ENCODE measurements at regions not wholly inside any gene's neighbourhood (a gene's known extent, or its start where the extent isn't known, plus 50 kb on each side); places are given as distances from the start of the nearest gene placed in this dataset.

GRCh38 chr2:129882476-129882875 lies 97.0 kb upstream of the RAB6C start:
- no peak for DNase-seq

DNA sequence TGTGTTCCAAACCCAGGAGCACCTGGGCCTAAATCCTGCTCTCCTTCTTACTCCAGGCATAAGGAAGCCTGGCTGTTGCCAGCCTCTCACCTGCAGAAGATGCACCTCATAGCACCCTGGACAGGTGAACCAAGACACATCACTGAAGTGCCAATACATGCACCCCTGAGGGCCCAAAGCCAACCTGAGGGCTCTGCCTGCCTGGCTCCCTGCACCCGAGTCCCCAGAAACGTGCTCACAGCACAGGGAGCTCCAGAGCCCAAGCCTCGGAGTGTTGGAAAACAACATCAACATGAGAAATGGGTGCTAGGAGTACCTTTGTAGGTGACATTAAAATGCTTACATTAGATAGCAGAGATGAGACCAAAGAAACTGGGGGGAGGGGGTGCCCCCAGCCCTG lies 96.3 kb upstream of the RAB6C start:
- DNase-seq, result no peak

DNA sequence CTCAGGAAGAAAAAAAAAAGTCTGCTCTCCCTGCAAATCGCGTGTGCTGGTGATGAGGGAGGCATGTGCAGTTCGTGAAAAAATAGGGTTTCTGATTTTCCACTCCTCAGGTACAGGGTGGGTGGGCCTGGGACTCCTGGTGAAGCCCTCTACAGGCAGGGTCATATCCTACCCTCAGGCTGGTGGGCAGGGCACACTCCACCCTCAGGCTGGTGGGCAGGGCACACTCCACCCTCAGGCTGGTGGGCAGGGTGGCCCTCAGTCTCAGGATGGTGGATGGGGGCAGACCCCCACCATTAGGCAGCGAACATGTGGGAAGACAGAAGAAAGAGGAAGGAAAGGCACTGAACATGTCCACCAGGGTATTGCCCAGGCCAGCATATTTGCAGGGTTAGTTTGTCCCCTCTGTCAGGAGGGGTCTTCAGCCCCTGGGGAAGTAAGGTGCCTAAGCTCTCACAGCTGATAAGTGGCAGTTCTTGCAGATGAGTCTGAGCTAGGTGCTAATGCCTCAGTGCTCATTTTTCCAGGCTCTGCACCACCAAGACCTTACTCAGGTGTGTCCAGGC lies 95.2 kb upstream of the RAB6C start:
- no peak for DNase-seq

DNA sequence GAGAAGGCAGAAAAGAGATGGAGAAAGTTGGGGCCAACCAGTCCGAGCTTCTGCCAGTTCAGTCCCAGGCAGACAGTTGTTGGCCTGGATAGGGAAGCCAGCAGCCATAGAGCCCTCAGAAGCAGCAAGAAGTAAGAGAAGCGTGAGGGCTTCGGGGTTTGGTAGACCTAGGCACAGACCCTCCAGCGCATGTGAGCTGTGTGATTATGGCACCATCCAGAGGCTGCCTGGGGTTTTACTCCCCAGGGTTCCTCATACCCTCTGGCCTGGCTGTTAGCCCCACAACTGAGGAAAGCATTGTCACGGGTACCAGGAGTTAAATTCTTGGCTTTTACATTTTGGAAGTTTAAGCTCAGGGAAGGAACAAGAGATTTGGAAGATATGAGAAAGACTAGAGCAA lies 93.7 kb upstream of the RAB6C start:
- DNase-seq, result no peak

- DNase-seq, result no peak
Observed at GRCh38 chr2:129887688-129888266, 91.7 kb upstream of the RAB6C start.

DNA sequence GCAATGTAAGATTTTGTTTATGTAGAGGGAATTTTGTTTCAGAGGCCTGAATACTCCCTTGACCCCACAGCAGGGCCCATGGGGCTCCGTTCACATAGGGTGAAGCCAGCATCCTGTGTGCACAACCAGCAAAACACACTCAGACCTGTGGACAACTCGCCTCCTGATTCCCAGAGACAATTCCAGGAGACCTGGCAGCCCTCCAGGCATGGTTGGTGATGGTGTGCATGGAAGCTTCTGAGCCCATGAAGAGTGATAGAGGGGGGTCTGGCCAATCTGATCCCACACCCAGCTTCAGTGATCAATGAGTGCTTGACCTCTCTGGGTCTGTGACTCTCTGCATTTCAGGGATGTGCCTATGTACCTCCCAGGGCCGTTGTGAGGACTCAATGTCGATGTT lies 91.0 kb upstream of the RAB6C start:
- no peak for DNase-seq

- no peak for DNase-seq
Observed at GRCh38 chr2:129888896-129889295, 90.6 kb upstream of the RAB6C start.

DNA sequence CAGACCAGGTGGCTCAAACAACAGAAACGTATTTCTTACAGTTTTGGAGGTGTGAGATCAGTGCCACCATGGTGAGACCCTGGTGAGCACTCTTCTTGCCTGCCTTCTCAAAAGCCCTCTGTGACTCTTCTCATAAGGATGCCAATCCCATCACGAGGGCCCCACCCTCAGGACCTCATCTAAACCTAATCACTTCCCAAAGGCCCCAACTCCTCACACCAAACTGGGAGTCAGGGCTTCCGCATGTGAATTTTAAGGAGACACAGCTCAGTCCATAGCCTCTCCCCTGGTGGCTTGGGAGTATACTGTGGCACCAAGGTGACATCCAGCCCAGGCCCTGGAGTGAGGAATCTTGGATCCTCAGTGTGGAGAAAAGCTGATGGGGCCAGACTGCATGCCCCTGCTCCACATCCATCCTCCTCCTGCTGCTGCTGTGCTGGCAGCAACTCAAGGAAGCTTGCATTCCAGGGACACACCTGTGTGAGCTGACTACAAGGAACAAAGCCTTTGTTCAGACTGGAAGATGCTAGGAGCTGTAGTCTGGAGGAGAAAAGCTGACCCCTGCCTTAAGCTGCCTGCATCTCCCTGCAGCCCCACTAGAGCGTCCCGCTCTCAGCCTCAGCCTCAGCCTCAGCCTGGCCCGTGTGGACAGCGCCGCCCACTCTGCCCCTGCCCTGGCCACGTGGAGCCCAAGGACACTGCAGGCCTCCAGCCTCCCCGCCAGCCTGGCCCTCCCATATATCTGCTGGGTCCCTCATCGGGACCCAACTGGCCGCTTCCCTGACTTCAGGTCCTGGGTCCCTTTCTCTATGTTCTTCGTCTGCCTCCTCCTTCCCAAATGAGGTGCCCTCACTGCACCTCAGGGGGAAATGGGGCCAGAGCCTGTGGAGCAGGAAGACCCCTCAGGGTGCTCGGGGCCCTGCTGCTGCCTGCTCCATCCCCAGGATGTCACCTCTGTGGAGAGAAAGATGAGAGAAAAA lies 87.8 kb upstream of the RAB6C start:
- DNase-seq, result no peak

- DNase-seq, result no peak
Observed at GRCh38 chr2:129892360-129892759, 87.1 kb upstream of the RAB6C start.

DNA sequence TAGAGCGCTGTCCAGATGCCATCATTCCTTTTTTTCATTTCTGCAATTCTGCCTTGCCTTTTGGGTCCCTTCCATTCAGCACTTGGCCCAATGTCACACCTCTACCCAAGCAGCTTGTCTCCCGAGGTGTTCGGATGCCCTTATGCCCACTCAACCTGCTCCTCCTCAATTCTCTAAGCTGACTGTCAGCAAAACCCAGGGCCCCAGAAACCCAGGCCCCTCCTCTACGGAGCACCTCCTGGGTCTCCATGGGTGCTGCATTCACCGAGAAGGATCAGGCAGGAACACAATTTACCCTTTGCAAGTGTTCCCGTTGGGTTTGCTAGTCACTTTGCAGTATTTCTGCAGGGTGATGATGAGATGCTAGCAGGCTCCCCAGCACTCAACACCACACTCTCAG lies 86.7 kb upstream of the RAB6C start:
- DNase-seq, result no peak

DNA sequence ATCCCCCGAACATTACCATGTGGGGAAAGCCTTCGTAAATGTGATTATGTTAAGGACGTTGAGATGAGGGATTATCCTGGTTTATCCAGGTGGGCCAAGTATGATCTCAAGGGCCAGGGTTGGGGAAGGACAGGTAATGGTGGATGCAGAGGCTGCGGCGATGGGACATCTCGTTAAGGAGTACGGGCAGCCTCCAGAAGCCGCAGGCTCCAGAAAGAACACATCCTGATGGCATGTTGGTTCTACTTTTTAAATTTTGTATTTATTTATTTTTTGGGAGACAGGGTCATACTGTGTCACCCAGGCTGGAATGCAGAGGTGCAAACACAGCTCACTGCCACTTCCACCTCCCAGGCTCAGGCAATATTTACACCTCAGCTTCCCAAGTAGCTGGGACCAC lies 86.2 kb upstream of the RAB6C start:
- DNase-seq, result no peak

- DNase-seq, result no peak
Observed at GRCh38 chr2:129894616-129895015, 84.8 kb upstream of the RAB6C start.

- no peak for DNase-seq
Observed at GRCh38 chr2:129895061-129895460, 84.4 kb upstream of the RAB6C start.

- DNase-seq, result no peak
Observed at GRCh38 chr2:129895526-129896082, 83.9 kb upstream of the RAB6C start.

GRCh38 chr2:129896226-129897100 lies 83.0 kb upstream of the RAB6C start:
- DNase-seq, result no peak

- no peak for DNase-seq
Observed at GRCh38 chr2:129901754-129902415, 77.6 kb upstream of the RAB6C start.

DNA sequence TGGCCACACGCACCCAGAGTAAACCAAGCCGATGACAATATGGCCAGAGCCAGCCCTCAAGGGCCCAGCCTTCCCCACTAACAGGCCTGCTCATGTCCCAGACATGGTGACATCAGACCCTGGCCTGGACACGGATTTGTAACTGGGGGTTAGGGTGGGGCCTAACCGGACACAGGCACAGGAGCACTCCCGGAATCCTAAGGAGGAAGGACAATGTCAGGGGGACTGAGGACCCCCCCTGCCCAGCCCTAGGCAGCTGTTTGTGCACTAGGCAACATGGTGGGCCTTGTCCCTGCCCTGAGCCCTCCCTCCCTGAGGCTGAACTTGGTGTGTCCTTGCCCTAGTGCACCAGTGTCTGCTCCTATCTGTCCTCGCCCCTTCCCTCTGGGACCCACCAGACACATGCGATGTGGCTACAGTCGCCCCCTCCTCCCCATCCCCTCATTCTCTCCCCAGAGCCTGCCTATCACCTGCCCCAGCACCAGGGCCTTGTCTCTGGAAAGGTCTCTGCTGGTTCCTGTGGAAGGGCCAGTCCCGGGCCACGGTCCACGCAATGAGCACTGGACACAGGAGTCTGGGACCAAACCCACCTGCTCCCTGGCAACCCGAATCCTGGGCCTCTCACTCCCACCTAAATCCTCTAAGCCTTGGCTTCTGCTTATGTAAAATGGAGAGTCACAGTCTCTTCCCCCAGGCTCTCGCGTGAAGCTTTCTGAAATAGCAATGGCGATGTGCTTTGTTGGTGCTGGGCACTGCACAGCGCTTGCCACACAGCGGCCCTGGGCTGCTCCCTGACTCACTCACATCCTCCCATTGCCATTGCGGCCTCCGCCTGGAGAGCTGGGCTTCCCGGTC lies 76.5 kb upstream of the RAB6C start:
- no peak for DNase-seq

GRCh38 chr2:129903586-129904425 lies 75.7 kb upstream of the RAB6C start:
- DNase-seq, result no peak

DNA sequence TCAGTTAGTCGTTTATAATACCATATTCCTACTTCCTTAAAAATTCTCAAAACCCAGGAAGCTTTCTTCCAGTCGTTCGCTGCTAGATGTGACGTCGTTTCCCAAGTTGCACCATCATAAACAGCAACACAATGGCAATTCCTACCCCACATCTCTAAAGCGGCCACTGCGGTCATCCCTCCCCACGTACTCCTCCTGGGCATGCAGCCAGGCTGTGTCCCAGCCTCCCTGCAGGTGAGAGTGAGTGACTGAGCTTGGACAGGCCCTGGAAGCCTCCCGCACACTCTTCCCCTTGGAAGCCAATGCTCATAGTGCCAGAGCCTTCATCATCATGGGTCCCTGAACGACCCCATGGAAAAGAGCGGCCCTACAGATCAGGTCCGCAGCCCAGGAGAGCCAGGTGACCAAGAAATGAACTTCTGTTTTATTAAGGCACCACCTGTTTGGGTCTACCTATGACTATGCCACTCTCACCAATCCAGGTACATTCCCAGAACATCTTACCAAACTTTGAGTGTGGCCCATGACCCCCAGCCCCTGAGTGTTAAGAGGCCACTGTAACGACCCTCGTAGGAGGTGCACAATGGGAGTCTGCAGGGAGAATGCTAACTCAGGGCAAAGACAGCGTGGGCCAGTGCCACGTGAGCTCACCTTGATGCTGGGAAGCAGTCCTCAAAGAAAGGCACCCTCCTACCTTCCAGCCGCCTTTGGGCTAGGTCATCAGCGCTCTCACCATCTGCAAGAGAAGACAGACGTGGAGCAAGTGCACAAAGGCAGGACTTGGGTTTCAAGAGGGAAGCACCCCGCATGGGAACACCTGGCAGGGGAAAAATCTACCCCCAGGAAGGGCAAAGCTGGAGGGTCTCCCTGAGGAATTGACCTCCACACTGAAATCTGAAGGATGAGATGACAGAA lies 74.7 kb upstream of the RAB6C start:
- DNase-seq, result no peak

Measured in NCI-H1417 treated with DMSO at 0.1 percent for 48 hours (cell line).